ENCODE measurements at regions not wholly inside any gene's neighbourhood (a gene's known extent, or its start where the extent isn't known, plus 50 kb on each side); places are given as distances from the start of the nearest gene placed in this dataset.
"Not testable (repeated sequence)": the region's sequence is repeated elsewhere in the genome, so short reads cannot be mapped to it uniquely, and the experiment has no call there.

- H3K4me3 ChIP-seq (ENCODE audit: low read length) = no peak overlapping the region
- TF ChIP-seq, protein P1, sequence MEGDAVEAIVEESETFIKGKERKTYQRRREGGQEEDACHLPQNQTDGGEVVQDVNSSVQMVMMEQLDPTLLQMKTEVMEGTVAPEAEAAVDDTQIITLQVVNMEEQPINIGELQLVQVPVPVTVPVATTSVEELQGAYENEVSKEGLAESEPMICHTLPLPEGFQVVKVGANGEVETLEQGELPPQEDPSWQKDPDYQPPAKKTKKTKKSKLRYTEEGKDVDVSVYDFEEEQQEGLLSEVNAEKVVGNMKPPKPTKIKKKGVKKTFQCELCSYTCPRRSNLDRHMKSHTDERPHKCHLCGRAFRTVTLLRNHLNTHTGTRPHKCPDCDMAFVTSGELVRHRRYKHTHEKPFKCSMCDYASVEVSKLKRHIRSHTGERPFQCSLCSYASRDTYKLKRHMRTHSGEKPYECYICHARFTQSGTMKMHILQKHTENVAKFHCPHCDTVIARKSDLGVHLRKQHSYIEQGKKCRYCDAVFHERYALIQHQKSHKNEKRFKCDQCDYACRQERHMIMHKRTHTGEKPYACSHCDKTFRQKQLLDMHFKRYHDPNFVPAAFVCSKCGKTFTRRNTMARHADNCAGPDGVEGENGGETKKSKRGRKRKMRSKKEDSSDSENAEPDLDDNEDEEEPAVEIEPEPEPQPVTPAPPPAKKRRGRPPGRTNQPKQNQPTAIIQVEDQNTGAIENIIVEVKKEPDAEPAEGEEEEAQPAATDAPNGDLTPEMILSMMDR (conservative IDR thresholded peaks at IDR 0.05; ENCODE audit: low read depth, low read length) = no peak
- DNase-seq (ENCODE audit: low read depth) = peak; percentile 54
Measured at GRCh38 chr10:122780391-122780790, 65.3 kb downstream of the CUZD1 start.

DNA sequence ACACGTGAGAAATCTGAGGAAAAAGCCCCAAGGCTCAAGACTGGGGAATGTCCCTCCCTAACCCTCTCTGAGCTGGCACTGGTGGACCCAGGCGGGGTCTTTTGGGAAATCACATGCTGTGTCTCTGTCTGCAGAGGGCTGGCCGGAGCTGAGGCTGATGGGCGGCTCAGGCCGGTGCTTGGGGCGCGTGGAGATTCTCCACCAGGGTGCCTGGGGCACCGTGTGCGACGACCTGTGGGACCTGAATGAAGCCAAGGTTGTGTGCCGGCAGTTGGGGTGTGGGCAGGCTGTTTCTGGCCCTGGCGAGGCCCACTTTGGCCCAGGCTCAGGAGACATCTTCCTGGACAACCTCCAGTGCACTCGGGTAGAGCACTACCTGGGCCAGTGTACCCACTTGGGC, 65.7 kb downstream of the CUZD1 start:
- no peak for DNase-seq (ENCODE audit: low read depth)
- TF ChIP-seq, protein P1 (conservative IDR thresholded peaks at IDR 0.05; ENCODE audit: low read depth, low read length) = no peak
- H3K4me3 ChIP-seq (ENCODE audit: low read length) = no peak overlapping the region

- no peak for DNase-seq (ENCODE audit: low read depth)
- no peak overlapping the region for H3K4me3 ChIP-seq (ENCODE audit: low read length)
- TF ChIP-seq, protein P1 (conservative IDR thresholded peaks at IDR 0.05; ENCODE audit: low read depth, low read length) = no peak
Measured at GRCh38 chr10:122777515-122778059, 68.1 kb downstream of the CUZD1 start.

DNA sequence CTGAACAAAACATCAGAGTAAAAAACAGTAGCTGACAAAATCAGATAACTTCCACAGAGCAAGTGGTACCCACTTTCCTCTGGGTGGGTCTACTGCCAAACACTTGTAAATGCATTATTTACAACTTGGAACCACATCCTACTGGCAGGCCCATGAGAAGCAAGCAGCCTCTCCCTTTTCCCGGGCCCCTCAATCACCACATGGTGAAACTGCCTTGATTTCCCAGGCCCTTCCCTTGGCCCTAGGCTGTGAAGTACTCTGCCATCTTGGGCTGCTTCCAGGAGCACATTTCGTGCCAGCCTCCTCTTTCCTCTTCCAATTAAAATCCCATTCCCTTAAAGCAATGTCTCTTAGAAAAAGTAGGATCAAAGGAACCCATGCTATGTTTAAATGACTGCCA, 71.4 kb downstream of the CUZD1 start:
- no peak overlapping the region for H3K4me3 ChIP-seq (ENCODE audit: low read length)
- DNase-seq (ENCODE audit: low read depth) = no peak
- TF ChIP-seq, protein P1 (conservative IDR thresholded peaks at IDR 0.05; ENCODE audit: low read depth, low read length) = no peak

GRCh38 chr10:122771404-122771803, 71.8 kb upstream of the C10orf120 start:
- not testable (repeated sequence) for DNase-seq (ENCODE audit: low read depth); H3K4me3 ChIP-seq (ENCODE audit: low read length)

DNA sequence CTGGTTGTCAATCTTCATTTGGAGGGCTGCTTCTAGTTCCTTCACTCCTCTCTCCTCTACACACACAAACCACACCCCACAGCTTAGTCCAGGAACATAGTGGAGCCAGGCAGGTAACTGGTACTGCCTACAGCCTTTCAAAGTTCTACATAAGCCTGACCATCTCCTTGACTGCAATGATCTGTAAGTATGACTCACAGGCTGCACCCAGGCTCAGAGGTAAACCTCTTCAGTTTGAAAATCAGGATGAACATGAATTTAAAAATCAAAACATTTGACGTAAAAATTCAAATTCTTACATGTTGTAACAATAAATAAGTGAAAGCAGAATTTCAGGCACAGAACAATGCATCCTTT, 68.7 kb upstream of the C10orf120 start:
- DNase-seq (ENCODE audit: low read depth) = no peak

GRCh38 chr10:122767621-122768388, 68.2 kb upstream of the C10orf120 start:
- DNase-seq (ENCODE audit: low read depth) = no peak
- H3K4me3 ChIP-seq (ENCODE audit: low read length) = no peak overlapping the region
- TF ChIP-seq, protein P1 (conservative IDR thresholded peaks at IDR 0.05; ENCODE audit: low read depth, low read length) = no peak

More for the DNA sequence above, 68.7 kb upstream of the C10orf120 start:
- no peak overlapping the region for H3K4me3 ChIP-seq (ENCODE audit: low read length)
- TF ChIP-seq, protein P1 (conservative IDR thresholded peaks at IDR 0.05; ENCODE audit: low read depth, low read length) = no peak

All from retinal pigment epithelial cell (primary cell).